ENCODE measurements at regions not wholly inside any gene's neighbourhood (a gene's known extent, or its start where the extent isn't known, plus 50 kb on each side); places are given as distances from the start of the nearest gene placed in this dataset.

- Mint-ChIP-seq H3K27ac (peak overlapping the region; percentile 93 to 98 (median 94)), H3K27me3 (ENCODE audit: low read depth) (peaks cover 30% of the 10 kb centered on the region), H3K4me1 (peaks cover 10% of the 10 kb centered on the region), H3K36me3 (ENCODE audit: low read depth) (no peaks in the 10 kb centered on the region), H3K9me3 (no peaks in the 10 kb centered on the region), H3K4me3 (peak overlapping the region in 2 of 3 experiments; percentile 13 to 22)
- TF ChIP-seq CTCF (IDR thresholded peaks at IDR 0.05; ENCODE audit: unreplicated experiment in 3 of 3) = no peak
These were observed 188.5 kb downstream of the LIG4 start for GRCh38 chr13:108026680-108027410.

GRCh38 chr13:108020027-108020426, 195.3 kb downstream of the LIG4 start:
- no peak for TF ChIP-seq CTCF (IDR thresholded peaks at IDR 0.05; ENCODE audit: unreplicated experiment in 3 of 3)
- peaks cover 5% of the 10 kb centered on the region for H3K36me3 Mint-ChIP-seq (ENCODE audit: low read depth)
- H3K4me3 Mint-ChIP-seq = no peak overlapping the region
- H3K9me3 Mint-ChIP-seq = peaks cover 21% of the 10 kb centered on the region
- H3K27ac Mint-ChIP-seq = no peak overlapping the region
- no peaks in the 10 kb centered on the region for H3K4me1 Mint-ChIP-seq
- H3K27me3 Mint-ChIP-seq (ENCODE audit: low read depth) = peaks cover 32% of the 10 kb centered on the region

- Mint-ChIP-seq H3K36me3 (ENCODE audit: low read depth) (peaks cover 5% of the 10 kb centered on the region), H3K4me1 (no peaks in the 10 kb centered on the region), H3K27me3 (ENCODE audit: low read depth) (peaks cover 33% of the 10 kb centered on the region), H3K27ac (no peak overlapping the region), H3K4me3 (no peak overlapping the region), H3K9me3 (peaks cover 21% of the 10 kb centered on the region)
- no peak for TF ChIP-seq CTCF (IDR thresholded peaks at IDR 0.05; ENCODE audit: unreplicated experiment in 3 of 3)
These were observed 196.9 kb downstream of the LIG4 start for GRCh38 chr13:108018371-108018870.

GRCh38 chr13:108006619-108007018, 208.7 kb downstream of the LIG4 start:
- H3K27me3 Mint-ChIP-seq (ENCODE audit: low read depth) = peaks cover 5% of the 10 kb centered on the region
- H3K27ac Mint-ChIP-seq = no peak overlapping the region
- H3K4me1 Mint-ChIP-seq = peaks cover 11% of the 10 kb centered on the region
- no peak overlapping the region for H3K4me3 Mint-ChIP-seq
- no peaks in the 10 kb centered on the region for H3K36me3 Mint-ChIP-seq (ENCODE audit: low read depth)
- TF ChIP-seq CTCF (IDR thresholded peaks at IDR 0.05; ENCODE audit: unreplicated experiment in 3 of 3) = no peak
- no peaks in the 10 kb centered on the region for H3K9me3 Mint-ChIP-seq

GRCh38 chr13:108005231-108005630, 210.1 kb downstream of the LIG4 start:
- H3K27me3 Mint-ChIP-seq (ENCODE audit: low read depth) = peaks cover 8% of the 10 kb centered on the region
- no peaks in the 10 kb centered on the region for H3K36me3 Mint-ChIP-seq (ENCODE audit: low read depth)
- H3K4me1 Mint-ChIP-seq = peaks cover 11% of the 10 kb centered on the region
- H3K4me3 Mint-ChIP-seq = no peak overlapping the region
- no peak for TF ChIP-seq CTCF (IDR thresholded peaks at IDR 0.05; ENCODE audit: unreplicated experiment in 3 of 3)
- no peak overlapping the region for H3K27ac Mint-ChIP-seq
- H3K9me3 Mint-ChIP-seq = no peaks in the 10 kb centered on the region

- Mint-ChIP-seq H3K27me3 (ENCODE audit: low read depth) (peaks cover 8% of the 10 kb centered on the region), H3K4me1 (peaks cover 11% of the 10 kb centered on the region), H3K27ac (no peak overlapping the region), H3K36me3 (ENCODE audit: low read depth) (no peaks in the 10 kb centered on the region), H3K4me3 (no peak overlapping the region), H3K9me3 (no peaks in the 10 kb centered on the region)
- TF ChIP-seq CTCF (IDR thresholded peaks at IDR 0.05; ENCODE audit: unreplicated experiment in 3 of 3) = no peak
These were observed 211.7 kb downstream of the LIG4 start for GRCh38 chr13:108003626-108004025.
